ENCODE measurements at regions not wholly inside any gene's neighbourhood (a gene's known extent, or its start where the extent isn't known, plus 50 kb on each side); places are given as distances from the start of the nearest gene placed in this dataset.

DNA sequence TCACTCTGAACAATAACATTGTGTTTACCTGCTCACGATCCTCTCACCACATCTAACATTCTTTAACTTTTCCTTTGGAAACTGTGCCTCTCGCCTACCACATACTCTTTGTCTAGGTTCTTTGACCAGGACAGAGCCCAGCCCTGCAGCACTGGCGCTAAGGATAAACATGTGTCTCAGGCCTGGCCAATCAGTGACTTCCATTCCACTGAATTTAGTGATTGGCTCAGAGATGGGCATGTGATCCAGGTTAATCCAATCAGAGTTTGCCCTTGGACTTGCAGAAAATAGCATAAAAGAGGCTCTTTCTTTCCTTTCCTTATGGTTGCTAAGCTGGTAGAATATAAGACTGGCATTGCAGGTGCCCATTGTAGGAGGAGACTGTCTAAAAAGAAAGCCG, 605.7 kb downstream of the MATN1 start:
- TF ChIP-seq EP300 (IDR thresholded peaks at IDR 0.05) (no peak), POLR2A (IDR thresholded peaks at IDR 0.05) (no peak)
- TF ChIP-seq, protein P1, sequence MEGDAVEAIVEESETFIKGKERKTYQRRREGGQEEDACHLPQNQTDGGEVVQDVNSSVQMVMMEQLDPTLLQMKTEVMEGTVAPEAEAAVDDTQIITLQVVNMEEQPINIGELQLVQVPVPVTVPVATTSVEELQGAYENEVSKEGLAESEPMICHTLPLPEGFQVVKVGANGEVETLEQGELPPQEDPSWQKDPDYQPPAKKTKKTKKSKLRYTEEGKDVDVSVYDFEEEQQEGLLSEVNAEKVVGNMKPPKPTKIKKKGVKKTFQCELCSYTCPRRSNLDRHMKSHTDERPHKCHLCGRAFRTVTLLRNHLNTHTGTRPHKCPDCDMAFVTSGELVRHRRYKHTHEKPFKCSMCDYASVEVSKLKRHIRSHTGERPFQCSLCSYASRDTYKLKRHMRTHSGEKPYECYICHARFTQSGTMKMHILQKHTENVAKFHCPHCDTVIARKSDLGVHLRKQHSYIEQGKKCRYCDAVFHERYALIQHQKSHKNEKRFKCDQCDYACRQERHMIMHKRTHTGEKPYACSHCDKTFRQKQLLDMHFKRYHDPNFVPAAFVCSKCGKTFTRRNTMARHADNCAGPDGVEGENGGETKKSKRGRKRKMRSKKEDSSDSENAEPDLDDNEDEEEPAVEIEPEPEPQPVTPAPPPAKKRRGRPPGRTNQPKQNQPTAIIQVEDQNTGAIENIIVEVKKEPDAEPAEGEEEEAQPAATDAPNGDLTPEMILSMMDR (IDR thresholded peaks at IDR 0.05) = no peak

Measured in ovary (tissue), 3 donors.